GM03348 (cell line): ENCODE measurements at regions not wholly inside any gene's neighbourhood (a gene's known extent, or its start where the extent isn't known, plus 50 kb on each side); places are given as distances from the start of the nearest gene placed in this dataset.
"Not testable (repeated sequence)": the region's sequence is repeated elsewhere in the genome, so short reads cannot be mapped to it uniquely, and the experiment has no call there.

Experiments used
- DNase-seq: peaks from one replicate; pipeline ENCODE4 v3.0.0; 2012; ENCODE audit warnings: low spot score

DNA sequence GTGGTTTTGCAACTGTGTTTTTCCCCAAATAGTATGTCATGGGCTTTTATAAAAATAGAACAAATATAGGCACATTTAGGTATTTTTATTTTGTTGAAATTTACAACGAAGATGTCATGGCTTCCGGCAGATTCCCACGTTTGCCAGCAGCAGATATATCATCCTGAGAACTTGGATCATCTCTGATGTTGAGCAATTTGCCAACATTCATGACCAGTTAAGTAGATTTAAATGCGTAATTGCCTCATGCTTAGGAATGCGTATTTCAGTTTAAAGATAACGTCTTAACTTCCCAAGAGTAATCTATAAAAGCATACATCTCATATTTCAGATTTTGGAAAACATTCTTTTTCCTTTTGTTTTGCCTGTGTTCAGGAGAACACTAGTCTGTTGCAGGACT is 457.8 kb downstream of the QKI start:
- peak; percentile 48 for DNase-seq

GRCh38 chr6:163871616-163872015 is 457.1 kb downstream of the QKI start:
- DNase-seq, result no peak

DNA sequence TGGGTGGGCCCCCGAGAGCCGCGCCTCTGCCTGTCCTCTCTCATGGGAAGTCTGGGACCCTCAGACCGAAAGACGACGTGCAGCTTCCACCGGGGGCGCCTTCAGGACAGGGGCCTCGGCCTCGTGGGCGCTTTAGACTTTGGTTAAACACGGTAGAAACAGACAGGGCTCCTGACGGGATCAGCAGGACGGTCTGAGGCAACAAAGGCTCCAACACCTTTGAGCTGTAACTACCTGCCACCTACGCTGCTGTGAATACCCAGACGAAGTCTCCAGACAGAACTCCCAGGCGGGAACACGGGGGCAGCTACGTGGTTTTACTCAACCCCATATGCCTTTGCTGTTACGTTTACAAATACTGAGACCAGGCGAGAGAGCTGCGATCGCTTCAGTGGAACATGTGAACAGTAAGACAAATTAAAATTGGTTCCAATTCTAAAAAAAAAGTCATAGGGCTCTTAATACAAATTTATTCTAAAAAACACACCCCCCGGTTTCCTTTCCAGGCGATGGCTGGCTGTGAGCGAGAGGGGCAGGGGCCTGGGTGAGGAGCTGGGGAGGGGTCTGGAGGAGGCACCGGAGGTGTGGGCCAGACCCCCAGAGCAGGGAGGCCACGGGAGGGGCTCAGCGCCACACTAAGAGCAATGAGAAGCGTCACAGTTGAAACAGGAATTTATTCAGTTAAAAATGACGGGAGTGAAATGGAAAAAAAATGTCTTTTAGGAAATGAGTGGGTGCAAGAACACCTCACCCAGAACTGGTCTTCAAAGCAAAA is 453.2 kb downstream of the QKI start:
- DNase-seq, result no peak

DNA sequence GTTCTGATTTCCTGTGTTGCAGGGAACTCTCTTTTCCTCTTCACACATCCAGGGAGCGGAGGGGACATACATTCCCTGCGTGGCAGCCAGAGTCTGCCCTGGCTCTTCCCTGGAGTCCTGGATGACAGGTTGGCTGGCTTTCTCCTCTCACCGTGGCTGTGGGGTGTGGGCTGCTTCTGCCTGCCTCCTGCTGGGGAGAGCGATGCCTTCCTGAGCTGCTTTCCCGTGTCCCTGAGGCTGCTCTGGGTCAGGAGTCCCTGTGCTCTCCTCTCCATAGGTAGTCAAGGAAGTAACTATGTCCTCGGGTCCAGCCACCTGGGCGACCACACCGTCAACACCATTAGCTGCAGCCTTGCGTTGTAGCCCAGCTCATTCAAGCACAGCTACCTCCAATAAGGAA is 451.7 kb downstream of the QKI start:
- no peak for DNase-seq

DNA sequence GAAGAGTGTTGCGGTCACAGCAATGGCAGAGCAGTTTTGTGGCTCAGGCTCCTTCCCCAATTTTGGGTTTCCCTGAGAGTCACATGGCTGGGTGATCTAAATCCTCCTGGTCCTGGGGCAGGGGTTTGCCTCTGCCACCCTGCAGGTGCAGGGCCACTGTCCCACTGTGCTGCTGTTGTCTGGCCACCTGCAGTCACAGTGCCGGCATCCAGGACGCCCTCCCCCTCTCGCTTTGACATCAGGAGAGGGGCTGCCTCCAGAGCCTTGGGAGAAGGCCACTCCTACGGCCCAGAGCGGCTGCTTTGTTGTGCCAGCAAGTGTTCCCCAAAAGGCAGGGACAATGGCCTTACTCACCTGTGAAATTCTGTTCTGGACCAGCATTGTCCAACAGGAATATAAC is 449.0 kb downstream of the QKI start:
- no peak for DNase-seq

- no peak for DNase-seq
Measured at GRCh38 chr6:163862701-163863100, 448.2 kb downstream of the QKI start.

DNA sequence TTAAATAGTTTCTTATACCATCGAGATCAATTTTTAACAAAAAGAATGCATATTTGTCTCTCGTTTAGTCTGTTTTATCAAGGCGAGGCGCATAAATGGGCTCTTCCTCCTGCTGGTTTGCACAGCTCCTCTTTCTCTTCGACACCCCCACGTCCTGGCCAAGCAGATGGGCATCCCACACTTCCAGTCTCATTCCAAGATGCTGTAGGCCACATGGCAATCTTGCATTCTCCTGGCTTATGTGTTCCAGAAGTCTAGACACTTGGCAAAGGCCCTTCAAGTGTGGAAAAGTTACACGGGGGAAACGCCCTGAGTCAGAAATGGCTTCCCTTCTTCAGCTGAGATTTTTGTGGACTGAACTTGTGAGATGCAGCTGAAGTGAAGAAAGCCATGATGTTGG is 447.1 kb downstream of the QKI start:
- no peak for DNase-seq

- DNase-seq, result peak; percentile 62
Measured at GRCh38 chr6:163860287-163861081, 446.0 kb downstream of the QKI start.

- not testable (repeated sequence) for DNase-seq
Measured at GRCh38 chr6:163858870-163859269, 444.4 kb downstream of the QKI start.

GRCh38 chr6:163857421-163857820 is 442.9 kb downstream of the QKI start:
- no peak for DNase-seq

DNA sequence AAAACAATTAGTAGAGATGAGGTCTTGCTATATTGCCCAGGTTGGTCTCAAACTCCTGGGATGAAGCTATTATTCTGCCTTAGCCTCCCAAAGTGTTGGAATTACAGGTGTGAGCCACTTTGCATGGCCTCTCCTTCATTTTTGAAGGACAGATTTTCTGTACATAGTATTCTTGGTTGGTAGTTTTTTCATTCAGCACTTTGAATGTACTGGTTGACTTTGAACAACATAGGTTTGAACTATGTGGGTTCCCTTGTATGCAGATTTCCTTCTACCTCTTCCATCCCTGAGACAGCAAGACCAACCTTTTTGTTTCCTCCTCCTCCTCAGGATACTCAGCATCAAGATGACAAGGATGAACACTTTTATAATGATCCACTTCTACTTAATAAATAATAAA is 436.4 kb downstream of the QKI start:
- DNase-seq, result no peak

- DNase-seq, result no peak
Measured at GRCh38 chr6:163844761-163845160, 430.2 kb downstream of the QKI start.

DNA sequence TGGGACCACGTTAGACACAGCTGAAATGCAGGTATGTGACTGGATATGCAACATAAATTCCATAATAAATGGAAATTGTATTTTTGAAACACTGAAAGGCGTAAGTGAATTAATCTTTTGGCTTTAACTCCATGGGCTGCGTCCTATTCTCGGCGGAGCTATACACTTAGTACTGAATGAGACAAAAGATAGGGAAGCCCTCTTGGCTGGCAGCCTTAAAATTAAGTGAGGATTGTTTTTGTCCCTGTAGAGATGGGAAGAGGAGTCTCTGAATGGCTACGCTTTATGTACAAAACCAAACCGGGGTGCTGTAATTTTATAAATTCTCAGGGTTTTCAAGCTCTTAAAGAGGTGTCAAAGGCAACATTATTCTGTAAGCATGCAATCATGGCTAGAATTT is 429.8 kb downstream of the QKI start:
- no peak for DNase-seq

GRCh38 chr6:163843218-163843617 is 428.7 kb downstream of the QKI start:
- no peak for DNase-seq

DNA sequence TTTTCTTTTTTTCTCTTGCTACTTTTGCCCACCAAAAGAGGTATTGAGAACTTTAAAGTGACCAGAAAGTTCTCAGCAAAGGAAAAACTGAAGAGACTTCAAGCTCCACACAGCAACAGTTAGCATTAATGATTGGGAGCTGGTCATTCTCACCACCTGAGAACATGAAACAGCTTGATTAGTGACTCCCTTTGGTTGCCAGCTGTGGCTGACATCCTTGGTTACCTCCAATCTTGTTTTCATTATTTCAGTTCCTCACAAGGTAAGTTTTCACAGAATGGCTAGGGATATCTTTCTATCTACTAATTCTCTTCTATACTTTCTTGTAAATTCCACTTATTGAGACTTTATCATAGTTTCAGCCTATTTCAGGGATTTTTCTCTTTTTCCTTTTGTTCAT is 427.9 kb downstream of the QKI start:
- no peak for DNase-seq

- no peak for DNase-seq
Measured at GRCh38 chr6:163841733-163842132, 427.2 kb downstream of the QKI start.

- no peak for DNase-seq
Measured at GRCh38 chr6:163841326-163841725, 426.8 kb downstream of the QKI start.

- DNase-seq, result no peak
Measured at GRCh38 chr6:163840880-163841279, 426.4 kb downstream of the QKI start.

DNA sequence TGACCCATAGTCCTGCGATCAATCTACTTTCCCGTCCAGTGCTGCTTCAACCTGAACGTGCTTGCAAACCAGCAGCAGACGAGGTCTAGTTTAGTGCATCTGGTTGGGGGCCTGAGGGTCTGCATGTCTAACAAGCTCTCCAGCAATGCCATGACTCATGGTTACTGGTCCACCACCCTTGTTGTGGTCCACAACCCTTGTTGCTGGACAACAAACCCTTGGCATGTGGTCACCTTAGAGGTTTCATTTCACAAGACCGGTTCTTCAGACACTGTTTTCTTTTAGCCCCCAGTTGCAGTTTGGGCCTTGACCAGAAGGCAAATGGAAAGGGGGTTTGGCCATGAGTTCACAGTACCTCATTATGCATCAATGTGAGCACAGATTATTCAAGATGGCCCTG is 424.8 kb downstream of the QKI start:
- no peak for DNase-seq

GRCh38 chr6:163837691-163838431 is 423.3 kb downstream of the QKI start:
- DNase-seq, result no peak

DNA sequence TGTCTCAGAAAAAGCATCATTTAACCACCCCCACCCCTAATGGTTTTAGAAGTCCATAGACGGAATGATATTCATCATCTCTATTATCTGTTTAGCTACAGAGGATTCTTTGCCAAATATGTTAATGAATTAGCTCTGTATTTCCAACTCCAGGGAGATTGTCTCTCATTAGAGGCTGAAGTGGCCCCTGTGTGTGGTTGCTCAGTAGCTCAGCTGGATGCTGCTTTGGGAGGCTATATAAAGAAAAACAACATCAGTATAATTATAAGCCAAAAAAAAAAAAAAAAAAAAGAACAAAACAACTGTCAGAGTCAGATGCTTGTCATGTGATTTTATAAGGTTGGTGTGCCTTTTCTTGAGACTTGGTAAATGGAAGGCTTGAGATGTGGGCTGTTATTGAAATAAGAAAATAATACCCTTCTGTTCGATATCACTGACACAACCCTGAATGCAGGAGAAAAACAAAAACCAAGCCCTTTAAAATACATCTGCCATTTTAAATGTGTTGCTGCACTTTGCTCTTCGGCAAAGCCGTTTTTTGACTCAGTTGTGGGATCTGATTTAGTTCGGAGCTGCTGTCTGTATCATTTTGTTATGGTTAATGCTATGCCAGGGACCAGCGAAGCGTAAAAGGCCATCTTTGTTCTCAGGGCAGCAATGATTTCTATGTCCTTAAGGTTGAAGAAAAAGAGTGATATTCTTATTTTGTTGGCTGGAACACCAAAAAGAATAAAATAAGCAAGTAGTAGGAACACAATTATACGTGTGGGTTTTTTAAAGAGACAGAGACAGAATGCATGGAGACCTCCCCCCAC is 422.6 kb downstream of the QKI start:
- no peak for DNase-seq
